ENCODE measurements at regions not wholly inside any gene's neighbourhood (a gene's known extent, or its start where the extent isn't known, plus 50 kb on each side); places are given as distances from the start of the nearest gene placed in this dataset.

GRCh38 chr2:125959047-125959446 lies 696.9 kb upstream of the GYPC start:
- no peak for DNase-seq (ENCODE audit: low read depth)
- H3K4me3 ChIP-seq (ENCODE audit: low read depth, low read length) = no peak overlapping the region
- TF ChIP-seq CTCF (IDR thresholded peaks at IDR 0.05; ENCODE audit: insufficient read depth, low read depth, low read length) = no peak

GRCh38 chr2:125961739-125962138 lies 694.2 kb upstream of the GYPC start:
- DNase-seq (ENCODE audit: low read depth) = no peak
- TF ChIP-seq CTCF (IDR thresholded peaks at IDR 0.05; ENCODE audit: insufficient read depth, low read depth, low read length) = no peak

GRCh38 chr2:125979886-125980285 lies 676.1 kb upstream of the GYPC start:
- no peak overlapping the region for H3K4me3 ChIP-seq (ENCODE audit: low read depth, low read length)
- TF ChIP-seq CTCF (IDR thresholded peaks at IDR 0.05; ENCODE audit: insufficient read depth, low read depth, low read length) = no peak
- DNase-seq (ENCODE audit: low read depth) = no peak

More at GRCh38 chr2:125961739-125962138, 694.2 kb upstream of the GYPC start:
- no peak overlapping the region for H3K4me3 ChIP-seq (ENCODE audit: low read depth, low read length)

GRCh38 chr2:125983364-125983763 lies 672.6 kb upstream of the GYPC start:
- no peak for TF ChIP-seq CTCF (IDR thresholded peaks at IDR 0.05; ENCODE audit: insufficient read depth, low read depth, low read length)
- no peak for DNase-seq (ENCODE audit: low read depth)
- no peak overlapping the region for H3K4me3 ChIP-seq (ENCODE audit: low read depth, low read length)

GRCh38 chr2:126029316-126029715 lies 626.6 kb upstream of the GYPC start:
- no peak overlapping the region for H3K4me3 ChIP-seq (ENCODE audit: low read depth, low read length)

GRCh38 chr2:126038861-126039260 lies 617.1 kb upstream of the GYPC start:
- DNase-seq (ENCODE audit: low read depth) = no peak
- no peak overlapping the region for H3K4me3 ChIP-seq (ENCODE audit: low read depth, low read length)
- TF ChIP-seq CTCF (IDR thresholded peaks at IDR 0.05; ENCODE audit: insufficient read depth, low read depth, low read length) = no peak

More at GRCh38 chr2:126029316-126029715, 626.6 kb upstream of the GYPC start:
- no peak for TF ChIP-seq CTCF (IDR thresholded peaks at IDR 0.05; ENCODE audit: insufficient read depth, low read depth, low read length)
- DNase-seq (ENCODE audit: low read depth) = no peak

- DNase-seq (ENCODE audit: low read depth) = no peak
- H3K4me3 ChIP-seq (ENCODE audit: low read depth, low read length) = no peak overlapping the region
- no peak for TF ChIP-seq CTCF (IDR thresholded peaks at IDR 0.05; ENCODE audit: insufficient read depth, low read depth, low read length)
Measured at GRCh38 chr2:126041391-126042047, 614.4 kb upstream of the GYPC start.
